Muscle layer of duodenum (tissue), 2 donors: ENCODE measurements at regions not wholly inside any gene's neighbourhood (a gene's known extent, or its start where the extent isn't known, plus 50 kb on each side); places are given as distances from the start of the nearest gene placed in this dataset.

Experiments
- H3K27ac ChIP-seq: one replicate; pipeline ENCODE4 v1.7.0; 2013; ENCODE audit warnings: mild to moderate bottlenecking, low read length
- H3K27me3 ChIP-seq: one replicate; pipeline ENCODE4 v1.7.0; 2013; ENCODE audit warnings: low read depth, mild to moderate bottlenecking, control low read depth, low read length
- H3K36me3 ChIP-seq, 2 donors: one replicate each; pipeline ENCODE4 v1.7.0; 2013; ENCODE audit warnings: low read length in 2 of 2, control low read depth in 1 of 2, mild to moderate bottlenecking in 1 of 2; ENCODE audit not compliant: insufficient read depth in 2 of 2, control insufficient read depth in 1 of 2
- H3K4me1 ChIP-seq, 2 donors: one replicate each; pipeline ENCODE4 v1.7.0; 2013; ENCODE audit warnings: low read length in 2 of 2, mild to moderate bottlenecking in 2 of 2, control low read depth in 1 of 2, moderate library complexity in 1 of 2; ENCODE audit not compliant: insufficient read depth in 2 of 2, control insufficient read depth in 1 of 2
- H3K4me3 ChIP-seq, 2 donors: one replicate each; pipeline ENCODE4 v1.7.0; 2013; ENCODE audit warnings: low read length in 2 of 2, low read depth in 1 of 2, mild to moderate bottlenecking in 1 of 2
- H3K9me3 ChIP-seq, 2 donors: one replicate each; pipeline ENCODE4 v1.7.0; 2013; ENCODE audit warnings: low read length in 2 of 2, control low read depth in 1 of 2, mild to moderate bottlenecking in 1 of 2; ENCODE audit not compliant: control insufficient read depth in 1 of 2
- donor health status: healthy.

DNA sequence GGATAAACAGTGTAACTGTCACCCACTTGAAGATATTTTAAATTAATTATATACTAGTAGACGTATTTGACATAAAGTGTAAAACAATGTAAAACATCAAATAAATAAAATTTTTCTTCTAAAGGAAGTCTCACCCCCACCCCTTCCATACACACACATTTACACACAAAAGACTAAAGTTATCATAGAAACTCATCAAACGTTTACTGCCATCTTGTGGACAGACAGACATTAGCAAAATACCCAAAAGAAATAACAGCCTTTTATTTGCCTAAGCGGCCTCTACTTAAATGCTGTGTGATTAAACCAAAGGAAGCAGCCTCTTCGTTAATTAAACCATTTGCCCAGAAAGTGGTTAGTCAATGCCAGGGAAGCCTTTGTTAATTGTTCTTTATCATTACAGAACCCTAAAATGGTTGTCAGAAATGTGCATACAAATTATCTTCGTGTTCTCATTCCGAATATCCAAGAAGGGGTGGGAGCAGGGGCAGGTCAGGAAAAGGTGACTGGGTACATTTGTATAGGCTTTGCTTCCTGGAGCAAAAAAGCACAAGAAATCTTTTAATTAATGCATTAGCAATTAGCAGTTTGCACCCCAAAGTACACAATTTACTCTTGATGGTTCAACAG lies 176.2 kb upstream of the SASH1 start:
- no peak overlapping the region for H3K4me3 ChIP-seq
- no peaks in the 10 kb centered on the region for H3K9me3 ChIP-seq

DNA sequence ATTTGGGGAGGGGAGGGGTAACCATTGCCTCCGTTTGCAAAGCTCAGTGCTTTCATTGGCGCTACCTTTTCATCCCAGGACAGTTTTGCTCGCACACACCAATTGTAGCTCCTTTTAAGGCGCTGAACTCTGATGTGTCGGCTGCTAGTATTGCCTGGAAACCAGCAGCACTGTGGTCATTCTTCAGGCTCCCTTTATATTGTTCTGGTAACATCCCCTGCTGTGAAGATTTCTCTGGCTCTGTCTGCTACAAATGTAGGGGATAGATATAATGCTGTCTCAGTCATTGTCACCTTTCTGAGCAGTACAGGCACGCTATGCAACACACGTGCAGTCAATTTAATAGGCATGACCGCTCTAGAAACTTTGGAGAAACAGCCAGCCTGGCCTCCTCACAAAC lies 172.9 kb upstream of the SASH1 start:
- H3K36me3 ChIP-seq = no peaks in the 10 kb centered on the region
- no peak overlapping the region for H3K27ac ChIP-seq
- H3K4me3 ChIP-seq = no peak overlapping the region
- no peaks in the 10 kb centered on the region for H3K4me1 ChIP-seq
- H3K9me3 ChIP-seq = no peaks in the 10 kb centered on the region
- H3K27me3 ChIP-seq = no peaks in the 10 kb centered on the region

More for the DNA sequence above, 176.2 kb upstream of the SASH1 start:
- Histone ChIP-seq H3K27me3 (no peaks in the 10 kb centered on the region), H3K4me1 (no peaks in the 10 kb centered on the region), H3K27ac (no peak overlapping the region), H3K36me3 (no peaks in the 10 kb centered on the region)

DNA sequence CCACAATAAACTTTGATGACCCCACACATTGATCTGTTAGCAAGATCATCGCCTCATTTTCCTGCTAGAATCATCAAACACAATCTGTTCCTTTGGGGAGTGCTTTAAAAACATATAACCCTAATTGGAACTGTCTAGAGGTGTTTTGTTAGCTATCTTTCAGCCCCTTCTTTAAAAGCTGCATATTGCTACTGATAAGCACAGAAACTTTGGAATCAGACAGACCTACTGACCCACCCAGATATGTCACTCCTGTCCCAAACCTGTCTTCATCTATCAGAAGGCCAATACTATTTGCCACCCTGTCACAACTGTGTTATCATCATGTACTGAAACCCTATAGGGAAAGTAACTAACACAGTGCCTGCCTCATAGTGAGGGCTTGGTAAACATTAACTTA lies 172.4 kb upstream of the SASH1 start:
- no peaks in the 10 kb centered on the region for H3K27me3 ChIP-seq
- no peaks in the 10 kb centered on the region for H3K9me3 ChIP-seq
- no peaks in the 10 kb centered on the region for H3K4me1 ChIP-seq
- no peaks in the 10 kb centered on the region for H3K36me3 ChIP-seq
- no peak overlapping the region for H3K27ac ChIP-seq
- no peak overlapping the region for H3K4me3 ChIP-seq

DNA sequence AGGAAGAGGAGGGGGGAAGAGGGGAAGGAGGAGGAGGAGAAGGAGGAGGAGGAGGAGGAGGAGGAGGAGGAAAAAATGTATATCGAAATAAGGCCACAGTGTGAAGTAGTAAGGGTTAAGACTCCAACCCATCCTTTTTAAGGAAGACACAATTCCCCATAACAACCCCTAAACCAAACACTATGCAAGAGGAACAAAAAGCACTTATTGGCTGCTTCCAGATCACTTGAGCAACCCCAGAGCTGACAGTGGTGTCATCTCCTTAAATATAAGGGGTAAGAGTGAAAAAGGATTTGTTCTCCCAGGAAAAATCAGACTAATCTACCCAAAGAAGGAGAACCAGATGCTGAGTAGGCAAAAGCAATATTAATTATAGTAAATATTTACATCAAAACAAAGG lies 169.1 kb upstream of the SASH1 start:
- H3K27ac ChIP-seq = no peak overlapping the region
- H3K9me3 ChIP-seq = no peaks in the 10 kb centered on the region
- no peaks in the 10 kb centered on the region for H3K36me3 ChIP-seq
- H3K4me3 ChIP-seq = no peak overlapping the region
- H3K4me1 ChIP-seq = no peaks in the 10 kb centered on the region
- no peaks in the 10 kb centered on the region for H3K27me3 ChIP-seq

DNA sequence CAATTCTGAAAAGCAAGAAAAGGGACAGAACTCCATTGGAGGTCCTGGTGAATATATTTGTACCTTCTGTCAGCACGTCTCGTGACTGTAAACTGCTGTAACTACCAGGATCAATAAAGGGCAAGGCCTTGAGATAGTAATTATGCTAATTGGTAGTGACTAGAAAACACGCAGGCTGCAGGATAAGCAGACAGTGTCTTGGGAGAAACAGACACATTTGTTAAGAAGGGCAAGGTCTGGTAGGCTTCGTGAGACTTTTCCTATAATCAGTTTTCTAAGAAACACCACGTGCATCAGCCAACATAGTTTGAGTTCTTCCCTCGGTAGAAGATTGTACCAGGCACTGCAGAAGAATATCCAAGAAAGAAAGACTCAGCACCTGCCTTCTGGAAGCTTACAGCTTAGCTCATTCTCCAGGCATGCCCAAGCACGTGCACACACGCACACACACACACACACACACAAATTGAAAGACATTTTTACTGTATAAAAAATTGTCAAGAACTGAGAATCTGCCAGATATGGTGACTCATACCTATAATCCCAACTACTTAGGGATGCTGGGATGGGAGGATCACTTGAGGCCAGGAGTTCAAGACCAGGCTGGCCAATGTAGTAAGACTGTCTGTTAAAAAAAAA lies 167.0 kb upstream of the SASH1 start:
- Histone ChIP-seq H3K36me3 (no peaks in the 10 kb centered on the region), H3K4me3 (no peak overlapping the region), H3K27ac (no peak overlapping the region), H3K9me3 (no peaks in the 10 kb centered on the region), H3K4me1 (no peaks in the 10 kb centered on the region), H3K27me3 (no peaks in the 10 kb centered on the region)

DNA sequence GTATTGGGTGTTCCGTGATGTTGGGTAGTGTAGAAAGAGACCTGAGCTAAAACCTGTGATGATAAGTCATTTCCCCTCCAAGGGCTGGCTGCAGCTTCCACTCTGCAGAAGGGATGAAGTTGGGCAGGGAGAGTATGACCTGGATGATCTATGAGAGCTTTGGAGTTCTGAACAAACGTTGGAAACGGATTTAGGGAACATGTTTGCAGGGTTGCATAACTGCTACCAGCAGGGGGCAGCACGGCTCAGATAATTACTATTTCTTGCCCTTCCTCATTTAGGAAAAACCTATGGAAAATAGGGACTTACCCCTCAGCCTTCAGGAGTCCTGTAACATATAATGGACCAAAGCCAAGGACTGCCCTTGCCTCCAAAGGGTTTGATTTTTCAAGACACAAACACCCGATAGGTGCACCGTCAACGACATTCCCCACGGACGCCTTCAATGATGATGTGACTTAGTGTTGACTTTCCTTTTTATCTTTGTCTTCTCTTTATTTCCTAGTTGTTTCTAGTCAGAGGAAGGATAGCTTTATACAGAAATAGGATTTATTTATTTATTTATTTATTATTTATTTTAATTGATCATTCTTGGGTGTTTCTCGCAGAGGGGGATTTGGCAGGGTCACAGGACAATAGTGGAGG lies 164.9 kb upstream of the SASH1 start:
- Histone ChIP-seq H3K27me3 (no peaks in the 10 kb centered on the region), H3K27ac (no peak overlapping the region), H3K4me3 (no peak overlapping the region), H3K36me3 (no peaks in the 10 kb centered on the region), H3K4me1 (no peaks in the 10 kb centered on the region), H3K9me3 (no peaks in the 10 kb centered on the region)

DNA sequence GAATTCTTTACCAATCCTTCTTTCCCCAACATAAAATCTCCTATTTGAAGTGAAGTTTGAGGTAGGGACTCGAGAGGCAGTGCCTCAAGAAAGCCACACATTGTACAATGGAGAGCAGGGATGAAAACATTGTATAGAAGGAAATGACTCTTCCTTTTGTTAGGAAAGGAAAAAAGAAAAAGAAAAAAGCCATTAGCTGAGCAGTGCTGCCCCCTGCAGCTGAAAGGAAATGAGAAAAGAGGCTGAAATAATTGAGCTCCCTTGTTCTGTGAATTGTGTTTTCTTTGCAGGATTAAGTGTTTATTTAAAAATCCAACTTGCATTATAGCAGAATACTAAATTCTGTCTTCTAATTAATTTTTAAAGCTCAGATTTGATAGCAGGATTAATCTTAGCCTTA lies 162.9 kb upstream of the SASH1 start:
- Histone ChIP-seq H3K4me3 (no peak overlapping the region), H3K9me3 (no peaks in the 10 kb centered on the region), H3K27ac (no peak overlapping the region), H3K27me3 (no peaks in the 10 kb centered on the region), H3K36me3 (no peaks in the 10 kb centered on the region), H3K4me1 (no peaks in the 10 kb centered on the region)

DNA sequence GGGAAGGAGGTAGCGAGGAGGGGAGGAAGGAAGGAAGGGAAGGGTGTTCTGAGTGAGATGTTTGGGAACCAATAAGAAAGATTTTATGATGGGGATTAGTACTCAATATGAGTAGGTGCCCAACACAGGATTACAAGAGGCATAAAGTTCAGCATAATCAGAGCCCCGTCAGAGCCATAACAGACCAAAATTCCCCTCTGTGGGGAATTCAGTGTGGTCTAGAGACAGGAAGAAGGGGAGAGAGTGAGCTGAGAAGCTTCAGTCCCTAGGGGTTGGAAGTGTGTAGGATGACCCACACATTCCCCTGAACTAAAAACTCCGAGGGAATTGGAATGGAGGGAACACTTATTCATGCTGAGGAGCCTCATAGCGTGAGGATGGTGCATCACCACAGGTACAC lies 160.3 kb upstream of the SASH1 start:
- Histone ChIP-seq H3K9me3 (no peaks in the 10 kb centered on the region), H3K4me3 (no peak overlapping the region), H3K4me1 (no peaks in the 10 kb centered on the region), H3K36me3 (no peaks in the 10 kb centered on the region), H3K27ac (no peak overlapping the region), H3K27me3 (no peaks in the 10 kb centered on the region)

DNA sequence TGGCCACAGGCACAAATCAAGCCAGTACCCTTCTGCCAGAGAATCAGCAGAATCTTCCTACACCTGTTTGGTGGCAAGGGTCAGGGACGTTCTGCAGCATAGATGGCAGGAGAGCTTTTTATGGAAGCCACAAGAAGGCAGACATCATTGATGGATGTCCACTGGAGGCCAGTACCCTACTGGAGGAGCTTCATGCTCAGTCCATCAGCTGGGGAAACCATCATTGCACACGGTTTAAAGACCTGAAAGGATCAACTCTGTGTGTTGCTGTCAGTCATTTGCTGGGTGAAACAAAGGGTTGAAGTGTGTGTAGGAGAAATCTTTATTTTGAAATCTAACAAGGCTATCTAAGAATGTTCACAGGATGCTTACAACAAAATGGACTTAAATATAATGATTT lies 158.9 kb upstream of the SASH1 start:
- Histone ChIP-seq H3K4me3 (no peak overlapping the region), H3K27me3 (no peaks in the 10 kb centered on the region), H3K4me1 (no peaks in the 10 kb centered on the region), H3K36me3 (no peaks in the 10 kb centered on the region), H3K9me3 (no peaks in the 10 kb centered on the region), H3K27ac (no peak overlapping the region)

DNA sequence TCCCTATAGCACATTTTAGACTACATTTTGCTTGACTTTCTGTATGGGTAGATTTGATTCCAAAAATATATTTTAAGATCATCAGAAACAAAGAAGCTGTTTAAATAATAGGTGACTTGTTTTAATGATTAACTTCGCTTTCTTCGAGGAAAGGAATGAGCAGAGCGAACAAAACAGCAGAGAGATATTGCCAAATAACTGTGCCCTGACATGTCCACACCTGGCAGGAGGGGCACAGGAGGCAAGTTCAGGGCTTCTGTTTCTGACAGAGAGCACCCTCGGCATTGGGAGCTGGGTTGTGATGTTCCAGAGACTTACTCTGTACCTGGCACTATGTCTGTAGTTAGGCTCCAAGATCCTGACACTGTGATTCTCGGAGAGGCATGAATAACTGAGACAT lies 155.7 kb upstream of the SASH1 start:
- Histone ChIP-seq H3K4me1 (no peaks in the 10 kb centered on the region), H3K27me3 (no peaks in the 10 kb centered on the region), H3K27ac (no peak overlapping the region), H3K4me3 (no peak overlapping the region), H3K36me3 (no peaks in the 10 kb centered on the region), H3K9me3 (no peaks in the 10 kb centered on the region)

DNA sequence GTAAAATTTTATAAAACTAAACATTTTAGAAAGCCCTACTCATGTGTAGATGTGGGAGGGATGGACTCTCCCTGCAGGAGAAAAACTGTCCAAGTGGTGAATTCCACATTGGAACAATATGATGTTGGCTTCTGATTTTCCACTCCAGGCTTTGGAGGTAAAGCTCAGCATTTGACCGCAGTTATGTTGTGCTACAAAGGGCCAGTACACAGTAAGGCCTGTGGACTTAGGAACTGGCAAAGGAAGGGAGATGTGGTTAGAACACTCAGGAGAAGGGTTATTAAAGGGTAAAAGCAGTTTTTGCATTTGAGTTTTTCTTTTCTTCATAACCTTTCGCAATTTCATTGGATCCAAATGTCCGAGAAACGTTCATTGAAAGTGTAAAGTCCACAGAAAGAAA lies 150.3 kb upstream of the SASH1 start:
- H3K27me3 ChIP-seq = no peaks in the 10 kb centered on the region
- no peaks in the 10 kb centered on the region for H3K9me3 ChIP-seq
- H3K4me3 ChIP-seq = no peak overlapping the region
- H3K27ac ChIP-seq = no peak overlapping the region
- no peaks in the 10 kb centered on the region for H3K36me3 ChIP-seq
- no peaks in the 10 kb centered on the region for H3K4me1 ChIP-seq
